ENCODE measurements at regions not wholly inside any gene's neighbourhood (a gene's known extent, or its start where the extent isn't known, plus 50 kb on each side); places are given as distances from the start of the nearest gene placed in this dataset.
"Not testable (repeated sequence)": the region's sequence is repeated elsewhere in the genome, so short reads cannot be mapped to it uniquely, and the experiment has no call there.

DNA sequence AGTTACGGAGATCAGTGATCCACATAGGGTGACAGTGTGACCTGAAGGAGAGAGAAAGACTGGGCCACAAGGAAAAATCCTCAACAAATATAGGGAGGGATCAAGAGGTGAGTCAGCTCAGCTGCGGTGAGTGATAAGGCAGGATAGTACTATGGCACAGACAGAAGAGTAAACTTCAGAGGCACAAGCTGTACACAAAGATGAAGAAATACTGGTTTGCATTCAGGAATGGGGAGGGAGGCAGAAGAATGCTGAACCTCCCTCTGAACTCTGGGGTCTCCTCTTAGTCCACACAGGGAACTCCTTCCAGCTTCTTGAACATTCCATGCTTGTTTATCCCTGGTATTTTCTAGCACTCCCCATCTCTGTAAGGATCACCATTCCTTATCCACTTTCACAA is 162.7 kb downstream of the BARX2 start:
- Histone ChIP-seq H3K9me3 (ENCODE audit: insufficient read depth, low read length) (peaks cover 26% of the 10 kb centered on the region), H3K36me3 (ENCODE audit: insufficient read depth, insufficient read length, low read length) (no peaks in the 10 kb centered on the region), H3K9ac (ENCODE audit: insufficient read length, low read depth) (no peak overlapping the region), H3K4me1 (ENCODE audit: insufficient read depth, insufficient read length) (no peaks in the 10 kb centered on the region), H3K27me3 (ENCODE audit: insufficient read depth, insufficient read length) (no peaks in the 10 kb centered on the region), H3K4me3 (ENCODE audit: insufficient read length, low read depth) (no peak overlapping the region)
- no peak for TF ChIP-seq ZNF274 (IDR thresholded peaks at IDR 0.05; ENCODE audit: low read depth, low read length)
- no peak for TF ChIP-seq YY1 (IDR thresholded peaks at IDR 0.05; ENCODE audit: insufficient read depth, insufficient read length)
- no peak for TF ChIP-seq SUZ12 (IDR thresholded peaks at IDR 0.05; ENCODE audit: extremely low read depth, insufficient read depth, insufficient read length)
- no peak for DNase-seq (ENCODE audit: low read depth, low spot score)

DNA sequence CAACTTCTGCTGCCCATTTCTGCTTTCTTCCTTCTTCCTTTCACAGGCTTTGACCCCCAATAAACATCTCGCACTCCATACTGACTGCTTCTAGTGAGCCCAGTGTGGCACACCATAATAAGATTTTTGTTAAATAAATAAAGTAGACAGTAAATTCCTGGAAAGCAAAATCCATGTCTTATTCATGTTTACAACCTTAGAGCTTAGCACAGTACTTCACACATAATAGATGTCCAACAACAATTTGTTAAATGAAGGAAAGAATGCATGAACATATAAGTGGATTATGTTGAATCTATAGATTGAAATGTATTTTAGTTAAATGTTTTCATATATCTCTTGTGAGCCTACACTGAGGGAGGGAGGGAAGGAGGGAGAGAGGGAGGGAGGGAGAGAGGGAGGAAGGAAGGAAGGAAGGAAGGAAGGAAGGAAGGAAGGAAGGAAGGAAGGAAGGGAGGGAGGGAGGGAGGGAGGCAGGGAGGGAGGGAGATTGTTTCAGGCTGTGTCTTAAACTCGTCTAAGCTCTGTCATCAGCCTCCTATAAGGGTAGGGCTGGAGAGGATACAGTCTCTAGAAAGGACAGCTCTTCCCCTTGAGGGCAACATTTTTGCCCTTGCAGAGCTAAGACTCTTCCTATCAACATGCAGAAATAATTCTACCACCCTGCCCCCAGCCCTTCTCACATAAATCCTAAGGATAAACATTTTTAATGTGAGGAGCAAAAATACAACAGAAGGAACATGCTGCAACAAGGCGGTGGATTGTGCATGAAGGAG is 168.1 kb downstream of the BARX2 start:
- Histone ChIP-seq H3K9me3 (ENCODE audit: insufficient read depth, low read length) (peaks cover 9% of the 10 kb centered on the region; the same call in 1 of the 2 replicates), H3K4me1 (ENCODE audit: insufficient read depth, insufficient read length) (no peaks in the 10 kb centered on the region), H3K9ac (ENCODE audit: insufficient read length, low read depth) (no peak overlapping the region), H3K4me3 (ENCODE audit: insufficient read length, low read depth) (no peak overlapping the region), H3K27me3 (ENCODE audit: insufficient read depth, insufficient read length) (no peaks in the 10 kb centered on the region), H3K36me3 (ENCODE audit: insufficient read depth, insufficient read length, low read length) (no peaks in the 10 kb centered on the region)
- no peak for DNase-seq (ENCODE audit: low read depth, low spot score)
- TF ChIP-seq ZNF274 (IDR thresholded peaks at IDR 0.05; ENCODE audit: low read depth, low read length) (no peak), YY1 (IDR thresholded peaks at IDR 0.05; ENCODE audit: insufficient read depth, insufficient read length) (no peak), SUZ12 (IDR thresholded peaks at IDR 0.05; ENCODE audit: extremely low read depth, insufficient read depth, insufficient read length) (no peak)

DNA sequence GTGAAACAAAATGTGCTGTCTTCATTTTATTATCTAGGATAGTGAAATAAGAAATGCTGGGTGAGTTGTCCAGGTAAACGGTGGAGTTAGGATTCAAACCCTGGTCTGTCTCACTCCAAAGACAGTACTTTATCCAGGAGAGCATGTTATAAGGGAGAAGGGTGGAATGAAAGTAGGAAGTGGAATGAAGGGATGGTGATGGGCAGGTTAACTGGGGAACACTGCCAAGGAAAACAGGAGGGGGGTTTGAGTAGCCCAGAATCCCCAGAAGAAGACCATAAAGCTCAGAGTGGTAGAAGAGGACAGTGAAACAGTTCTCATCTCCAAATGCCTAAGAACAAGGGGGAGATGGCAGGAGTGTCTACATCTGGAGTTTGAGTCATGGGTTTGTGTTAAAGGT is 169.0 kb downstream of the BARX2 start:
- H3K4me3 ChIP-seq (ENCODE audit: insufficient read length, low read depth), result no peak overlapping the region
- no peak overlapping the region for H3K9ac ChIP-seq (ENCODE audit: insufficient read length, low read depth)
- H3K9me3 ChIP-seq (ENCODE audit: insufficient read depth, low read length), result peaks cover 5% of the 10 kb centered on the region; the same call in 1 of the 2 replicates
- H3K27me3 ChIP-seq (ENCODE audit: insufficient read depth, insufficient read length), result no peaks in the 10 kb centered on the region
- H3K4me1 ChIP-seq (ENCODE audit: insufficient read depth, insufficient read length), result no peaks in the 10 kb centered on the region
- no peaks in the 10 kb centered on the region for H3K36me3 ChIP-seq (ENCODE audit: insufficient read depth, insufficient read length, low read length)
- TF ChIP-seq YY1 (IDR thresholded peaks at IDR 0.05; ENCODE audit: insufficient read depth, insufficient read length) (no peak), ZNF274 (IDR thresholded peaks at IDR 0.05; ENCODE audit: low read depth, low read length) (no peak), SUZ12 (IDR thresholded peaks at IDR 0.05; ENCODE audit: extremely low read depth, insufficient read depth, insufficient read length) (no peak)
- no peak for DNase-seq (ENCODE audit: low read depth, low spot score)

DNA sequence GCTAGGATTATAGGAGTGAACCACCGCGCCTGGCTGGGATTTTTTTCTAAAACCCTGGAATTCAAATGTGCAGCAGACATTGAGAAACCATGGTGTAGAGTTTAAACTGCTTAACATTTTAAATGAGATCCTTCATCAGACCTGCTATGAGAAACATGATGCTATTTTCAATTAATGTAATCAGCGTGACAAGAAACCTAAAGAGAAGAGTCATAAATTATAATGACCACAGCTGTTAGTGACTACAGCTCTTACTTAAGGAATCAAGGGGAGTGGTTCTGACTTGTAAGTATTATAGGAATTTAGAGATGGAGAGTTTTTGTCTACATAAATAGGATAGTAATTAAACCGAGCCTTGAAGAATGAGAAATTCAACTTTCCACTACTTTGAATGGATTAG is 170.6 kb downstream of the BARX2 start:
- TF ChIP-seq SUZ12 (IDR thresholded peaks at IDR 0.05; ENCODE audit: extremely low read depth, insufficient read depth, insufficient read length) (no peak), ZNF274 (IDR thresholded peaks at IDR 0.05; ENCODE audit: low read depth, low read length) (no peak), YY1 (IDR thresholded peaks at IDR 0.05; ENCODE audit: insufficient read depth, insufficient read length) (no peak)
- no peaks in the 10 kb centered on the region for H3K27me3 ChIP-seq (ENCODE audit: insufficient read depth, insufficient read length)
- no peak overlapping the region for H3K9ac ChIP-seq (ENCODE audit: insufficient read length, low read depth)
- peaks cover 8% of the 10 kb centered on the region; the same call in 1 of the 2 replicates for H3K9me3 ChIP-seq (ENCODE audit: insufficient read depth, low read length)
- H3K4me3 ChIP-seq (ENCODE audit: insufficient read length, low read depth), result no peak overlapping the region
- DNase-seq (ENCODE audit: low read depth, low spot score), result no peak
- no peaks in the 10 kb centered on the region for H3K36me3 ChIP-seq (ENCODE audit: insufficient read depth, insufficient read length, low read length)
- H3K4me1 ChIP-seq (ENCODE audit: insufficient read depth, insufficient read length), result no peaks in the 10 kb centered on the region

DNA sequence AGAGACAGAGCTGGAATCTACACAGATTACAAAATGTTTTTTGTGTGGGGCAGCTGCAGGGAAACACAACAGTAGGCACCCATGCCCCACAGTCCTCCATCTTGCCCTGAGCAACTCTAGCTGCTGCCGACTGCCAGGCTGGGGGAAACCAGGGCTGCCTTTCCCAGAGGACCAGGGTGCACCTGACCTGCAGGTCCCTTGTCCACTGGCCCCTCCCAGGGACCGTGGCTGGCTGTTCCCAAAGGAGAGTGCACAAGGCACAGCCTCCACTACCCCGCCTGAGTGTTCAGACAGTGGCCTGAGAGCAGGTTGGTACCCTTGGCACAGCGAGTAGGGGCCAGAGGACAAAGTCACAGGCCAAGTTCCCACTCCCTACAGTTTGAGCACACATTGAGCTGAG is 181.8 kb downstream of the BARX2 start:
- no peak overlapping the region for H3K4me3 ChIP-seq (ENCODE audit: insufficient read length, low read depth)
- TF ChIP-seq ZNF274 (IDR thresholded peaks at IDR 0.05; ENCODE audit: low read depth, low read length) (no peak), SUZ12 (IDR thresholded peaks at IDR 0.05; ENCODE audit: extremely low read depth, insufficient read depth, insufficient read length) (no peak)
- no peaks in the 10 kb centered on the region for H3K36me3 ChIP-seq (ENCODE audit: insufficient read depth, insufficient read length, low read length)

DNA sequence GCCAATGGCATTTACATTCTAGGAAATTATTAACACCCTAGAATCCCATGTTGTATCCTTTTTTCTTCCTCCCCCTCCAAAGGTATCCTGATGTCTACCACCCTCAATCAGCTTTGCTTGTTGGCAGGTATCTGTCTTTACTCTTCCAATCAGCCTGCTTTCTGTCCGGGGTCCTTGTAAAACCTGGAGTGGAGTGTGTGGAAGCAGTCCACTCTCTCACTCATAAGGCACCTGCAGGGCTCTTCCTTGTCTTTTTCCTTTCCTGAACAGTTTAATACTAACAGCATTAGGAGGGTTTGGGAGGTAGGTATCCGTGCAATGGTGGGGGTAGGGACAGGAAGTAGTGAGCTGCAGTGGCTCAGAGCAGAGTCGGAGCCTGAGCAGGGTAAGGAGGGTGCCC is 193.4 kb downstream of the BARX2 start:
- Histone ChIP-seq H3K9me3 (ENCODE audit: insufficient read depth, low read length) (peaks cover 10% of the 10 kb centered on the region; the same call in 1 of the 2 replicates), H3K4me1 (ENCODE audit: insufficient read depth, insufficient read length) (no peaks in the 10 kb centered on the region), H3K4me3 (ENCODE audit: insufficient read length, low read depth) (no peak overlapping the region), H3K36me3 (ENCODE audit: insufficient read depth, insufficient read length, low read length) (no peaks in the 10 kb centered on the region), H3K27me3 (ENCODE audit: insufficient read depth, insufficient read length) (no peaks in the 10 kb centered on the region), H3K9ac (ENCODE audit: insufficient read length, low read depth) (no peak overlapping the region)
- no peak for TF ChIP-seq SUZ12 (IDR thresholded peaks at IDR 0.05; ENCODE audit: extremely low read depth, insufficient read depth, insufficient read length)
- TF ChIP-seq YY1 (IDR thresholded peaks at IDR 0.05; ENCODE audit: insufficient read depth, insufficient read length), result no peak
- TF ChIP-seq ZNF274 (IDR thresholded peaks at IDR 0.05; ENCODE audit: low read depth, low read length), result no peak
- DNase-seq (ENCODE audit: low read depth, low spot score), result no peak

More for the DNA sequence above, 181.8 kb downstream of the BARX2 start:
- Histone ChIP-seq H3K9ac (ENCODE audit: insufficient read length, low read depth) (no peak overlapping the region), H3K4me1 (ENCODE audit: insufficient read depth, insufficient read length) (no peaks in the 10 kb centered on the region), H3K27me3 (ENCODE audit: insufficient read depth, insufficient read length) (no peaks in the 10 kb centered on the region), H3K9me3 (ENCODE audit: insufficient read depth, low read length) (no peaks in the 10 kb centered on the region)
- DNase-seq (ENCODE audit: low read depth, low spot score), result no peak

DNA sequence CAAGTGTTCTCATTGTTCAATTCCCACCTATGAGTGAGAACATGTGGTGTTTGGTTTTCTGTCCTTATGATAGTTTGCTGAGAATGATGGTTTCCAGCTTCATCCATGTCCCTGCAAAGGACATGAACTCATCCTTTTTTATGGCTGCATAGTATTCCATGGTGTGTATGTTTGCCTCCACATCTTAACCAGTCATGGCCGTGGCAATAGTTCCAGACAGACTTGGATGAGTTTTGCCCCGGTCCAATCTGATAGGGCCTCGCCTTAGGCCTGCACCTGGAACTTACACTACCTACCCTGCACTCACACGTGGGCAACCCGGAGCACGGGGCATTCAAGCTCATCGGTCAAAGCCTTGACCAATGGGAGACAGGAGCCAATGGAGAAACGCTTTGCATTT is 197.0 kb downstream of the BARX2 start:
- DNase-seq (ENCODE audit: low read depth, low spot score); H3K4me1 ChIP-seq (ENCODE audit: insufficient read depth, insufficient read length); H3K4me3 ChIP-seq (ENCODE audit: insufficient read length, low read depth); H3K36me3 ChIP-seq (ENCODE audit: insufficient read depth, insufficient read length, low read length); H3K9me3 ChIP-seq (ENCODE audit: insufficient read depth, low read length); H3K27me3 ChIP-seq (ENCODE audit: insufficient read depth, insufficient read length); H3K9ac ChIP-seq (ENCODE audit: insufficient read length, low read depth): not testable (repeated sequence)

Data from NT2/D1 (cell line).